ENCODE measurements at regions not wholly inside any gene's neighbourhood (a gene's known extent, or its start where the extent isn't known, plus 50 kb on each side); places are given as distances from the start of the nearest gene placed in this dataset.
"Not testable (repeated sequence)": the region's sequence is repeated elsewhere in the genome, so short reads cannot be mapped to it uniquely, and the experiment has no call there.

- ATAC-seq (replicated peaks) (no peak), DNase-seq (no peak)
- no peaks in the 10 kb centered on the region for H3K36me3 Mint-ChIP-seq (ENCODE audit: insufficient read depth)
- H3K27me3 Mint-ChIP-seq: peaks cover 0 to 4% of the 10 kb centered on the region in 2 donors
- H3K9me3 Mint-ChIP-seq: peaks cover 0 to 2% of the 10 kb centered on the region in 2 donors
- no peak overlapping the region for H3K27ac Mint-ChIP-seq
- no peak overlapping the region for H3K4me3 Mint-ChIP-seq
- no peaks in the 10 kb centered on the region for H3K4me1 Mint-ChIP-seq (ENCODE audit: low read depth in 2 of 2)
Measured at GRCh38 chr1:60694980-60695379, 387.4 kb upstream of the NFIA start.

- Mint-ChIP-seq H3K9me3 (peaks cover 0 to 2% of the 10 kb centered on the region in 2 donors), H3K27me3 (peaks cover 0 to 14% of the 10 kb centered on the region in 2 donors), H3K4me3 (no peak overlapping the region), H3K36me3 (ENCODE audit: insufficient read depth) (no peaks in the 10 kb centered on the region), H3K4me1 (ENCODE audit: low read depth in 2 of 2) (no peaks in the 10 kb centered on the region), H3K27ac (no peak overlapping the region)
- ATAC-seq (replicated peaks) (no peak), DNase-seq (no peak)
Measured at GRCh38 chr1:60692031-60692430, 390.3 kb upstream of the NFIA start.

DNA sequence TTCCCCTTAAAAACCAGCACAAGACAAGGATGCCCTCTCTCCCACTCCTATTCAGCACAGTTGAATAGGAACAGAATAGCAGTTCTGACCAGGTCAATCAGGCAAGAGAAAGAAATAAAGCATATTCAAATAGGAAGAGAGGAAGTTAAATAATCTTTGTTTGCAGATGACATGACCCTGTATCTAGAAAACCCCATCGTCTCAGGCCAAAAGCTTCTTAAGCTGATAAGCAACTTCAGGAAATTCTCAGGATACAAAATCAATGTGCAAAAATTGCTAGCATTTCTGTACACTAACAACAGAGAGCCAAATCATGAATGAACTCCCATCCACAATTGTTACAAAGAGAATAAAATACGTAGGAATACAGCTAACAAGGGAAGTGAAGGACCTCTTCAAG, 394.1 kb upstream of the NFIA start:
- H3K36me3 Mint-ChIP-seq (ENCODE audit: insufficient read depth); H3K27ac Mint-ChIP-seq; ATAC-seq (replicated peaks); DNase-seq; H3K4me1 Mint-ChIP-seq (ENCODE audit: low read depth in 2 of 2); H3K4me3 Mint-ChIP-seq; H3K9me3 Mint-ChIP-seq; H3K27me3 Mint-ChIP-seq: not testable (repeated sequence)

GRCh38 chr1:60681095-60681860, 401.1 kb upstream of the NFIA start:
- no peak for DNase-seq
- Mint-ChIP-seq H3K9me3 (peaks cover 0 to 4% of the 10 kb centered on the region in 2 donors), H3K4me3 (no peak overlapping the region), H3K36me3 (ENCODE audit: insufficient read depth) (no peaks in the 10 kb centered on the region), H3K4me1 (ENCODE audit: low read depth in 2 of 2) (no peaks in the 10 kb centered on the region), H3K27ac (no peak overlapping the region), H3K27me3 (peaks cover 0 to 6% of the 10 kb centered on the region in 2 donors)
- no peak for ATAC-seq (replicated peaks)

- H3K27ac Mint-ChIP-seq: no peak overlapping the region
- H3K4me3 Mint-ChIP-seq: no peak overlapping the region
- H3K9me3 Mint-ChIP-seq: peaks cover 0 to 4% of the 10 kb centered on the region in 2 donors
- H3K4me1 Mint-ChIP-seq (ENCODE audit: low read depth in 2 of 2): no peaks in the 10 kb centered on the region
- DNase-seq (no peak), ATAC-seq (replicated peaks) (no peak)
- H3K27me3 Mint-ChIP-seq: peaks cover 0 to 6% of the 10 kb centered on the region in 2 donors
- no peaks in the 10 kb centered on the region for H3K36me3 Mint-ChIP-seq (ENCODE audit: insufficient read depth)
Measured at GRCh38 chr1:60679524-60680375, 402.6 kb upstream of the NFIA start.

DNA sequence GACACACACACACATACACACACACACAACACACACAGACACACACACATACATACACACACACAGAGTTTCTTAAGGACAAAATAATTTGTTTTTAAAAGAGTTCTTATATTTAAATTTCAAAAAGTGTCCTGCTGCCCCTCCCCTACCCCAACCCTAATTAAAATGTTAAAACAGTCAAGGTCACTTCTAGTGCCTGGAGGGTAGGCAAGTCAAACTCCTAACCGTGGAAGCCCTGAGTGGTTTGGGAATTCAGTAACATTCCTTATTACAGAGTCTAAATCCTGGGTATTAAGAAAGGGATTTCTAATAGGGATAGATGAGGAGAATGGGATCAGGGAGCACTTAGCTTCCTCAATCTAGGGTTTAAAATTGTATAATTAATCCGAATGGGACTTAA, 403.6 kb upstream of the NFIA start:
- Mint-ChIP-seq H3K4me3 (no peak overlapping the region), H3K36me3 (ENCODE audit: insufficient read depth) (no peaks in the 10 kb centered on the region), H3K4me1 (ENCODE audit: low read depth in 2 of 2) (no peaks in the 10 kb centered on the region), H3K27me3 (peaks cover 0 to 6% of the 10 kb centered on the region in 2 donors), H3K27ac (no peak overlapping the region), H3K9me3 (peaks cover 0 to 4% of the 10 kb centered on the region in 2 donors)
- DNase-seq: no peak
- no peak for ATAC-seq (replicated peaks)

DNA sequence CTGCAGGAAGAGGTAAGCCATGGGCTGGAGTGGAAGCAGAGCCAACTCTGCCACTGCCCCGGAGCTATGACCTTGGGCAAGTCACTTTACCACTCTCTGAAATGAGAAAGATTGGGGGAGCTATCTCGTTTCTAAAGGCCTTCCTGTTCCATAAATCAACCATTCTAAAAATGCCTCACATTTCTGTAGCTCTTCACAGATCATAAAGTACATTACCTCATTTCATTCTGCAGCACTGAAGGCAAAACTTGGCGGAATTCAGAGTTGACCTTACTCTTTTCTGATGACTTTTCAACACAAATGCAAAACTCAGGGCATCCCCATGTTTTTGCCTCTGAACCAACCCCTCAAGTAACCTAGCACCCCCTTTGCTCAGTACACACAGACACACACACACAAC, 404.0 kb upstream of the NFIA start:
- no peak for ATAC-seq (replicated peaks)
- H3K27me3 Mint-ChIP-seq: peaks cover 0 to 6% of the 10 kb centered on the region in 2 donors

DNA sequence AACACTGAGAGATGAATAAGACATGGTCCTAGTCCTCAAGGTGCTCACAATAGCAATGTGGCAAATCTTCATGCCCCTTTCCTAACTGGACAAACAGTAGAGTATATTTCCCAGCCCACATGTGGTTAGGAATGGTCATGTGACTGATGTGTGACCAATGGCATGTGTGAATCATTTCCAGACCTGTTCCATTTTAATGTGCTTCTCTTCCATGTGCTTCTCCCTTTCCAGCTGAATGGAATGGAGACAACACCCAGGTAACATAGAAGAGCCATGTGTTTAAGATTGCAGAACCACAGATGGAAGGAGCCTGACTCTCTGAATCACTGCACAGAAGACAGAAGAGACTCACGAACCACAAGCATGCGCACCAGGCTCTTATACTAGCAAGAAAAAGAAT, 409.9 kb upstream of the NFIA start:
- Mint-ChIP-seq H3K36me3 (ENCODE audit: insufficient read depth) (no peaks in the 10 kb centered on the region), H3K9me3 (no peaks in the 10 kb centered on the region), H3K4me3 (no peak overlapping the region), H3K27me3 (peaks cover 0 to 4% of the 10 kb centered on the region in 2 donors), H3K27ac (no peak overlapping the region), H3K4me1 (ENCODE audit: low read depth in 2 of 2) (no peaks in the 10 kb centered on the region)
- no peak for ATAC-seq (replicated peaks)
- no peak for DNase-seq

More for the DNA sequence above, 404.0 kb upstream of the NFIA start:
- no peak for DNase-seq
- Mint-ChIP-seq H3K4me3 (no peak overlapping the region), H3K9me3 (peaks cover 0 to 4% of the 10 kb centered on the region in 2 donors), H3K4me1 (ENCODE audit: low read depth in 2 of 2) (no peaks in the 10 kb centered on the region), H3K27ac (no peak overlapping the region), H3K36me3 (ENCODE audit: insufficient read depth) (no peaks in the 10 kb centered on the region)

GRCh38 chr1:60670302-60670701, 412.1 kb upstream of the NFIA start:
- no peaks in the 10 kb centered on the region for H3K4me1 Mint-ChIP-seq (ENCODE audit: low read depth in 2 of 2)
- H3K36me3 Mint-ChIP-seq (ENCODE audit: insufficient read depth): no peaks in the 10 kb centered on the region
- H3K9me3 Mint-ChIP-seq: no peaks in the 10 kb centered on the region
- no peak for DNase-seq
- H3K4me3 Mint-ChIP-seq: no peak overlapping the region
- no peak for ATAC-seq (replicated peaks)
- no peak overlapping the region for H3K27ac Mint-ChIP-seq
- peaks cover 0 to 4% of the 10 kb centered on the region in 2 donors for H3K27me3 Mint-ChIP-seq

GRCh38 chr1:60668585-60668984, 413.8 kb upstream of the NFIA start:
- Mint-ChIP-seq H3K9me3 (no peaks in the 10 kb centered on the region), H3K36me3 (ENCODE audit: insufficient read depth) (no peaks in the 10 kb centered on the region), H3K4me1 (ENCODE audit: low read depth in 2 of 2) (no peaks in the 10 kb centered on the region)

GRCh38 chr1:60665311-60665710, 417.1 kb upstream of the NFIA start:
- Mint-ChIP-seq H3K4me1 (ENCODE audit: low read depth in 2 of 2) (no peaks in the 10 kb centered on the region), H3K27ac (no peak overlapping the region), H3K4me3 (no peak overlapping the region), H3K27me3 (peaks cover 0 to 4% of the 10 kb centered on the region in 2 donors), H3K9me3 (no peaks in the 10 kb centered on the region), H3K36me3 (ENCODE audit: insufficient read depth) (no peaks in the 10 kb centered on the region)
- ATAC-seq (replicated peaks): no peak
- no peak for DNase-seq

More at GRCh38 chr1:60668585-60668984, 413.8 kb upstream of the NFIA start:
- H3K4me3 Mint-ChIP-seq: no peak overlapping the region
- no peak for ATAC-seq (replicated peaks)
- peaks cover 0 to 4% of the 10 kb centered on the region in 2 donors for H3K27me3 Mint-ChIP-seq
- H3K27ac Mint-ChIP-seq: no peak overlapping the region
- DNase-seq: no peak

DNA sequence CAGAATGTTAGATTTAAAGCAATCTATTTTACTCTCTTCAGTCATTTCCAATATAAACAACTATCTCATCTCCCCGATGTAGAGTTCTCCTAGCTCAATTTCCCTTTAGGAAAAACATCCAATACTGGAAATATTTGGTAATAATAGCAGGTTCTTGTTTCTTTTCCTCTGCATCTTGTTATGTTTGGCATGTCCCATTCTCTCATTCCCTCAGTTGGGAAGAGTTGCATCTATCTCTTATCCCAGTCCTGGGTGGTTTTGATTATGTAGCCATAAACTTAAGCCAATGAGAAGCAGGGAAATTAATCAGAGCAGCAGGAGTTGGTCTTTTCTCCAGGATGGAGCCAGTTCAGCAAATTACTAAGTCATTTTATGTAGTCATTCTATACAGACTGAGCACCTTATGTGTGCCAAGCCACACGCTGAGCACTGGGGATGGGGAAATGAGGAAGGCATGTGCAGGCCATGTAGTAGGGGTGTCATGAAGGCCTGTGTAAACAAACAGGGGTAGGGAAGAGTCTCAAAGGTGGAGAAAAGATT, 418.2 kb upstream of the NFIA start:
- no peaks in the 10 kb centered on the region for H3K4me1 Mint-ChIP-seq (ENCODE audit: low read depth in 2 of 2)
- no peaks in the 10 kb centered on the region for H3K27me3 Mint-ChIP-seq
- no peaks in the 10 kb centered on the region for H3K36me3 Mint-ChIP-seq (ENCODE audit: insufficient read depth)
- no peak overlapping the region for H3K27ac Mint-ChIP-seq
- no peak for ATAC-seq (replicated peaks)
- H3K9me3 Mint-ChIP-seq: no peaks in the 10 kb centered on the region
- H3K4me3 Mint-ChIP-seq: no peak overlapping the region
- DNase-seq: no peak

DNA sequence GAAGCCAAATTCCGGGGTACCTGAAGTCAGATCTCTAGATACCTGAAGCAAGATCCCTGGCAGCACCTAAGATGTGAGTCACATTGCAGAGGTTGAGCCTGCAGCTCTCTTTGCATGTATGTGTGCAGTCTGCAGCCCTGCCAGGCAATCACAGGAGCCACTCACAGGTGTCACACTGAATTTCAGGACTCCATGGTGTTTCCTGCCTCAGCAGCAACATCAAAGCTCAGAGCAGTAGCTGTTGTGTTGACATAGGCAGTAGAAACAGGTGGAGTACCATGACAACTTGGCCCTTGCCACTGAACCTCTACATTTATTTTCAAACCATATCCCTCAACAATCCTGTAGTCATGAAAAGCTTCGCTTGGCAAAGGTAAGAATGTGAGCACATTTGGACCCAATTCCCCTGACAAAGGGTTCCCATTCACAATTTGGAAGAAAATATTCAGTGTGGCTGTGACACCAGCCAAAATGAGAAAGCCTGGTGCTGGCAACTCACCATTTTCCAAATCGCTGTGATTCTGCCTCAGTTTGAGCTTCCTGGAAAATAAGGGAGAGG, 419.8 kb upstream of the NFIA start:
- H3K4me1 Mint-ChIP-seq (ENCODE audit: low read depth in 2 of 2): no peaks in the 10 kb centered on the region
- no peaks in the 10 kb centered on the region for H3K9me3 Mint-ChIP-seq
- H3K27me3 Mint-ChIP-seq: no peaks in the 10 kb centered on the region
- no peak overlapping the region for H3K27ac Mint-ChIP-seq
- ATAC-seq (replicated peaks): no peak
- DNase-seq: no peak
- no peak overlapping the region for H3K4me3 Mint-ChIP-seq
- H3K36me3 Mint-ChIP-seq (ENCODE audit: insufficient read depth): no peaks in the 10 kb centered on the region
